PC-3 (cell line): ENCODE measurements at regions not wholly inside any gene's neighbourhood (a gene's known extent, or its start where the extent isn't known, plus 50 kb on each side); places are given as distances from the start of the nearest gene placed in this dataset.

Experiments
- EZH2 ChIP-seq: fragments of 300-600 bp; sonication (generic); IDR thresholded peaks from one replicate; pipeline ENCODE4 v1.6.1; 2017; ENCODE audit warnings: antibody characterized with exemption, mild to moderate bottlenecking, low read length; ENCODE audit not compliant: unreplicated experiment
- TF ChIP-seq, protein P1 (sequence below): fragments of 300-600 bp; sonication (generic); conservative IDR thresholded peaks from 2 replicates; pipeline ENCODE4 v1.5.1; 2017; ENCODE audit warnings: antibody characterized with exemption, low read depth, mild to moderate bottlenecking, low read length

DNA sequence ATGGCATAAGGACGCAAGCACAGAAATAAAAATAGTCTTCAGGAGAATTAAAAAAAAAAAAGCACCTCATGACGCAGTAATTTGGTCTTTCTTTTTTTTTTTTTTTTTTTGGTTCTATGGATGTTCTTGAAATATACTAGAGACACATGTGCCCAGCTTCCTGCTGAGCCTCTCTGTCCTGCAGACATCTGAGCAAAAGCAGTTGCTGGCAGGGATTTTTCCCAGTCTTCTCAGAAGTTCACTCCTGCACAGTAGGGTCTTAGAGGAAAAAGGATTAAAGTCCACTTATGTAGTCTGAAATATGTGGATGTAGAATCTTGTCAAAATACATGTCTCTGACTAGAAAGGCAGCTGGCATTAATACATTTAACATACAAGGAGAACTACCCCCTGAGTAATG is 1888.1 kb upstream of the SEL1L start:
- TF ChIP-seq, protein P1, sequence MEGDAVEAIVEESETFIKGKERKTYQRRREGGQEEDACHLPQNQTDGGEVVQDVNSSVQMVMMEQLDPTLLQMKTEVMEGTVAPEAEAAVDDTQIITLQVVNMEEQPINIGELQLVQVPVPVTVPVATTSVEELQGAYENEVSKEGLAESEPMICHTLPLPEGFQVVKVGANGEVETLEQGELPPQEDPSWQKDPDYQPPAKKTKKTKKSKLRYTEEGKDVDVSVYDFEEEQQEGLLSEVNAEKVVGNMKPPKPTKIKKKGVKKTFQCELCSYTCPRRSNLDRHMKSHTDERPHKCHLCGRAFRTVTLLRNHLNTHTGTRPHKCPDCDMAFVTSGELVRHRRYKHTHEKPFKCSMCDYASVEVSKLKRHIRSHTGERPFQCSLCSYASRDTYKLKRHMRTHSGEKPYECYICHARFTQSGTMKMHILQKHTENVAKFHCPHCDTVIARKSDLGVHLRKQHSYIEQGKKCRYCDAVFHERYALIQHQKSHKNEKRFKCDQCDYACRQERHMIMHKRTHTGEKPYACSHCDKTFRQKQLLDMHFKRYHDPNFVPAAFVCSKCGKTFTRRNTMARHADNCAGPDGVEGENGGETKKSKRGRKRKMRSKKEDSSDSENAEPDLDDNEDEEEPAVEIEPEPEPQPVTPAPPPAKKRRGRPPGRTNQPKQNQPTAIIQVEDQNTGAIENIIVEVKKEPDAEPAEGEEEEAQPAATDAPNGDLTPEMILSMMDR = no peak
- TF ChIP-seq EZH2 = no peak
